ENCODE measurements at regions not wholly inside any gene's neighbourhood (a gene's known extent, or its start where the extent isn't known, plus 50 kb on each side); places are given as distances from the start of the nearest gene placed in this dataset.

DNA sequence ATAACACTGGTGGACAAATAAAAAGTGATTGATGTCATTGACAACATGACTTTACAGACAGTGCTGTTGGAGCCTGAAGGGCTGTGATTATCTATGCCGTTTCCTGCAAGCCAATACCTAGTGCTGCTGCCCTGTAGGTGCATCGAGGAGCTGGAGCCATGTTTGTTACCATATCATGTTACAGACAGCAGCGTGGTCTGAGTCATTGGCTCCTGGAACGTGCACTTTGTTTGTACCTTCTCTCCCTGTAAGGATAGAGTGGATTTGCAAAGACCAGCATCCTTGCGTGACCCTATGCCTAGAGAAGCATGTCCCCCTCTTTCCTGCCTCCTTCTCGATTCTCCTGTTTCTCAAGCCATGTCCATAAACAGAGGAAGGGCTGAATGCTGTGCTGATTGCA, 597.2 kb downstream of the TYW1 start:
- H3K36me3 ChIP-seq, result no peaks in the 10 kb centered on the region
- H3K27ac ChIP-seq, result no peak overlapping the region
- TF ChIP-seq, protein P1, sequence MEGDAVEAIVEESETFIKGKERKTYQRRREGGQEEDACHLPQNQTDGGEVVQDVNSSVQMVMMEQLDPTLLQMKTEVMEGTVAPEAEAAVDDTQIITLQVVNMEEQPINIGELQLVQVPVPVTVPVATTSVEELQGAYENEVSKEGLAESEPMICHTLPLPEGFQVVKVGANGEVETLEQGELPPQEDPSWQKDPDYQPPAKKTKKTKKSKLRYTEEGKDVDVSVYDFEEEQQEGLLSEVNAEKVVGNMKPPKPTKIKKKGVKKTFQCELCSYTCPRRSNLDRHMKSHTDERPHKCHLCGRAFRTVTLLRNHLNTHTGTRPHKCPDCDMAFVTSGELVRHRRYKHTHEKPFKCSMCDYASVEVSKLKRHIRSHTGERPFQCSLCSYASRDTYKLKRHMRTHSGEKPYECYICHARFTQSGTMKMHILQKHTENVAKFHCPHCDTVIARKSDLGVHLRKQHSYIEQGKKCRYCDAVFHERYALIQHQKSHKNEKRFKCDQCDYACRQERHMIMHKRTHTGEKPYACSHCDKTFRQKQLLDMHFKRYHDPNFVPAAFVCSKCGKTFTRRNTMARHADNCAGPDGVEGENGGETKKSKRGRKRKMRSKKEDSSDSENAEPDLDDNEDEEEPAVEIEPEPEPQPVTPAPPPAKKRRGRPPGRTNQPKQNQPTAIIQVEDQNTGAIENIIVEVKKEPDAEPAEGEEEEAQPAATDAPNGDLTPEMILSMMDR (IDR thresholded peaks at IDR 0.05), result no peak
- TF ChIP-seq POLR2AphosphoS5 (IDR thresholded peaks at IDR 0.05), result no peak
- TF ChIP-seq POLR2A (IDR thresholded peaks at IDR 0.05), result no peak
- no peak for TF ChIP-seq EP300 (IDR thresholded peaks at IDR 0.05)
- WGBS, 2 donors, result 44% methylated on average over 6 of the region's 6 CpGs
- no peaks in the 10 kb centered on the region for H3K4me1 ChIP-seq
- H3K27me3 ChIP-seq, result no peaks in the 10 kb centered on the region
- DNase-seq (no peak), ATAC-seq (ENCODE audit: low FRiP score in 2 of 2) (no peak)
- H3K9me3 ChIP-seq, result peaks cover 0 to 2% (median under 1%) of the 10 kb centered on the region in 4 donors
- H3K4me3 ChIP-seq, result no peak overlapping the region

DNA sequence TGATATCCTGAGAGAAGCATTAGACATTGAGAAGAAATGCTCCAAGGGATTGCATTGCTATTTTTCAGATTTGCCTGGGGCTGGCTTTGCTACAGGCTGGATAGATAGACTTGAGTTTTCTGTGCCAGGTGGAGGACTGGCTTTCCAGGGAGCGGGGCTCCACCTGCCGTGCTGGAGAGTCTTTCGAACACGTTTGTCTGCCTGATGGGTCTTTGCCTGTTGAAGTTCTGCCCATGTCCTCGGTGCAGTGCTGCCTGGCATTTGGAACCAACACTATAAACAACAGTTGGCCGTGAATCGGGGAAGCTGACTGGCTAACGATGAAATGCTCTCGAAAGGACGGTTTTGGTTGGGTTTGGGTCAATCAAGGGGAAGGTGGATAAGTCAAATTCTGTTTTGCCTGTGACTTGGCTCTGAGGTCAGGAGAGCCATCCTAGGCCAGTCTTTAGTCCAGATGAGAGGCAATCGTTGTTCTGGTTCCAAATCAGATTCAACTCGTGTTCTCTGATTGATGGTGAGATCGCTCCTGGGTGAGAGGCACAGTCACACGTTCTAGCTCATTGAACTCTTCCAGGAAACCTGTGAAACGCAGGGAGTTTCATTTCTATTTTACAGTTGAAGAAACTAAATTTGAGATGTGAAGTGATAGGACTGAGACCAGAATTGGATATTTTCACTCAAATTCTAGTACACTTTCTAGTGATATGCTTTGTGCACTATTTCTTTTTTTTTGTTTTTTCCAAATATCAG, 599.0 kb downstream of the TYW1 start:
- WGBS, 2 donors, result 85 to 86% methylated on average over 14 to 15 of the region's 15 CpGs
- ATAC-seq (ENCODE audit: low FRiP score in 2 of 2), result no peak
- Histone ChIP-seq H3K4me3 (no peak overlapping the region), H3K36me3 (no peaks in the 10 kb centered on the region), H3K27ac (no peak overlapping the region), H3K9me3 (no peaks in the 10 kb centered on the region), H3K27me3 (no peaks in the 10 kb centered on the region), H3K4me1 (no peaks in the 10 kb centered on the region)
- TF ChIP-seq POLR2AphosphoS5 (IDR thresholded peaks at IDR 0.05), result no peak
- no peak for TF ChIP-seq POLR2A (IDR thresholded peaks at IDR 0.05)
- TF ChIP-seq, protein P1 (IDR thresholded peaks at IDR 0.05), result no peak
- TF ChIP-seq EP300 (IDR thresholded peaks at IDR 0.05), result no peak
- no peak for DNase-seq

DNA sequence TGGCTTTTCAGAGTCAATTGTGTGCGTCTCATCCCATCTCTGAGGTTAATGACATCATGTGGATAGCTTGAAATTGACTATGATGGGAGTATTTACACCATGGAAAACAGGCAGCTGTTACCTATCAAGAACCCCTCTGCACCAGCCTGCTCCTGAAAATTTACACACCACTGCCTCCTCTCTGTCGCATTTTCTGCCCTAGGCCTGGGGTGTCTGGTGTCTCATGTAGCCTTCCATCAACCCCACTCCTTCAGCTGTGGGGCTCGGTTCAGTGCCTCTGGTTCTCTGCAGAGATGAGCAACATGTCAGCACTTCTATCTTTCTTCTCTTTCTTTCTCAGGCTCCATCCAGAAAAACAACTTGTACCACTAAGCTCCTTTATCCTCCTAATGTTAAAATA, 600.5 kb downstream of the TYW1 start:
- 86 to 89% methylated on average over 3 of the region's 3 CpGs for WGBS, 2 donors
- Histone ChIP-seq H3K27me3 (no peaks in the 10 kb centered on the region), H3K4me1 (no peaks in the 10 kb centered on the region), H3K4me3 (no peak overlapping the region), H3K9me3 (no peaks in the 10 kb centered on the region), H3K27ac (no peak overlapping the region), H3K36me3 (no peaks in the 10 kb centered on the region)
- TF ChIP-seq, protein P1 (IDR thresholded peaks at IDR 0.05), result no peak
- TF ChIP-seq POLR2A (IDR thresholded peaks at IDR 0.05), result no peak
- no peak for TF ChIP-seq POLR2AphosphoS5 (IDR thresholded peaks at IDR 0.05)
- no peak for TF ChIP-seq EP300 (IDR thresholded peaks at IDR 0.05)
- DNase-seq (no peak), ATAC-seq (ENCODE audit: low FRiP score in 2 of 2) (no peak)

DNA sequence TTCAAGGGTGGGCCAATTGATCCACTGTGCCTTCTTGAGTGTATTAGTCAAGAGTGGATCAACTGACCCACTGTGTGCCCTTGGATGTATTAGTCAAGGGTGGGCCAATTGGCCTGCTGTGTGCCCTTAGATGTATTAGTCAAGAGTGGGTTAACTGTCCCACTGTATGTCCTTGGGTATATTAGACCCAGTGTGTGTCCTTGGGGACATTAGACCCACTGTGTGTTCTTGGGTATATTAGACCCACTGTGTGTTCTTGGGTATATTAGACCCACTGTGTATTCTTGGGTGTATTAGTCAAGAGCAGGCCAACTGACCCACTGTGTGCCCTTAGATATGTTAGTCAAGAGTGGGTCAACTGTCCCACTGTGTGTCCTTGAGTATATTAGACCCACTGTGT, 601.8 kb downstream of the TYW1 start:
- H3K9me3 ChIP-seq, result no peaks in the 10 kb centered on the region
- no peaks in the 10 kb centered on the region for H3K4me1 ChIP-seq
- TF ChIP-seq POLR2A (IDR thresholded peaks at IDR 0.05) (no peak), POLR2AphosphoS5 (IDR thresholded peaks at IDR 0.05) (no peak), EP300 (IDR thresholded peaks at IDR 0.05) (no peak)
- TF ChIP-seq, protein P1 (IDR thresholded peaks at IDR 0.05), result no peak
- DNase-seq, result no peak
- no peak for ATAC-seq (ENCODE audit: low FRiP score in 2 of 2)
- H3K27ac ChIP-seq, result no peak overlapping the region
- no peaks in the 10 kb centered on the region for H3K36me3 ChIP-seq
- no peak overlapping the region for H3K4me3 ChIP-seq
- H3K27me3 ChIP-seq, result no peaks in the 10 kb centered on the region
